NT2/D1 (cell line): ENCODE measurements at regions not wholly inside any gene's neighbourhood (a gene's known extent, or its start where the extent isn't known, plus 50 kb on each side); places are given as distances from the start of the nearest gene placed in this dataset.

ENCODE experiments used
- SUZ12 ChIP-seq: IDR thresholded peaks from 2 replicates; pipeline ENCODE4 v1.6.1; 2011; ENCODE audit not compliant: insufficient read length, insufficient read depth; ENCODE audit errors: extremely low read depth
- YY1 ChIP-seq: IDR thresholded peaks from 2 replicates; pipeline ENCODE4 v1.6.1; 2011; ENCODE audit not compliant: insufficient read length, insufficient read depth
- ZNF274 ChIP-seq: IDR thresholded peaks from 2 replicates; pipeline ENCODE4 v1.6.1; 2011; ENCODE audit warnings: mild to moderate bottlenecking, low read depth, low read length

- TF ChIP-seq ZNF274 (no peak), SUZ12 (no peak), YY1 (no peak)
Measured at GRCh38 chr10:128367807-128368206, 241.6 kb upstream of the MKI67 start.
